ENCODE measurements at regions not wholly inside any gene's neighbourhood (a gene's known extent, or its start where the extent isn't known, plus 50 kb on each side); places are given as distances from the start of the nearest gene placed in this dataset.

- in situ Hi-C loops (cut with HindIII; ENCODE audit: low pct_ligation_motif_present, low pct_unique_long_range_greater_than_20kb, low sequenced_read_pairs) = no loop called here
- DNase-seq = peak; percentile 39
Measured at GRCh38 chr3:42014458-42014920, 52.6 kb upstream of the ULK4 start.

GRCh38 chr3:42013691-42014457, 52.0 kb upstream of the ULK4 start:
- in situ Hi-C loops (cut with HindIII; ENCODE audit: low pct_ligation_motif_present, low pct_unique_long_range_greater_than_20kb, low sequenced_read_pairs) = no loop called here
- no peak for DNase-seq

- in situ Hi-C loops (cut with HindIII; ENCODE audit: low pct_ligation_motif_present, low pct_unique_long_range_greater_than_20kb, low sequenced_read_pairs) = no loop called here
- DNase-seq = peak; percentile 73
Measured at GRCh38 chr3:42012935-42013690, 51.2 kb upstream of the ULK4 start.

GRCh38 chr3:42012383-42012934, 50.6 kb upstream of the ULK4 start:
- no peak for DNase-seq

More at GRCh38 chr3:42012383-42012934, 50.6 kb upstream of the ULK4 start:
- in situ Hi-C loops (cut with HindIII; ENCODE audit: low pct_ligation_motif_present, low pct_unique_long_range_greater_than_20kb, low sequenced_read_pairs) = no loop called here

Measured in ACHN (cell line).